A549 (cell line): ENCODE measurements at regions not wholly inside any gene's neighbourhood (a gene's known extent, or its start where the extent isn't known, plus 50 kb on each side); places are given as distances from the start of the nearest gene placed in this dataset.

ENCODE experiments used
- ATAC-seq, 2 experiments: fragments of 200-7000 bp in 1 of 2; fragments of >200 bp in 1 of 2; cut with Nextera tagmentation in 1 of 2; cut with Tn5 transposase in 1 of 2; 3 replicates each; pipeline versions ENCODE4 v1.8.0 to v1.9.1; 2018 to 2020; ENCODE audit warnings: mild to moderate bottlenecking in 1 of 2, moderate library complexity in 1 of 2
- CTCF ChIA-PET: fragments of 300-600 bp; sonication (Branson Sonifier 250); formaldehyde crosslinking; extraction: SDS; loops from one replicate; lab custom pipeline; 2021; ENCODE audit warnings: antibody characterized with exemption, inconsistent platforms; lab: Yijun Ruan, JAX
- POLR2A ChIA-PET: fragments of 350-600 bp; formaldehyde crosslinking; extraction: SDS; loops from one replicate; lab custom pipeline; 2021; ENCODE audit warnings: antibody characterized with exemption, inconsistent platforms; lab: Yijun Ruan, JAX
- DNase-seq, 2 experiments: peaks; one replicate each; pipeline versions ENCODE4 v3.0.0 to v3.0.0-alpha.2; 2011 to 2016; ENCODE audit warnings: low read depth in 1 of 2, low spot score in 1 of 2
- FAIRE-seq: peaks from 2 replicates; lab custom pipeline; 2011; peaks lifted over from hg19 to GRCh38; lab: Jason Lieb, UNC
- H3K27ac ChIP-seq, 2 experiments: fragments of >200 bp; sonication (Bioruptor Twin); formaldehyde crosslinking; 3 replicates each; pipeline ENCODE4 v1.5.1; 2016 to 2017
- H3K4me1 ChIP-seq: fragments of >200 bp; sonication (Bioruptor Twin); formaldehyde crosslinking; 3 replicates; pipeline ENCODE4 v1.6.1; 2016
- H3K4me2 ChIP-seq: fragments of >200 bp; sonication (Bioruptor Twin); formaldehyde crosslinking; 3 replicates; pipeline ENCODE4 v1.6.1; 2016
- H3K4me3 ChIP-seq: fragments of >200 bp; sonication (Bioruptor Twin); formaldehyde crosslinking; 3 replicates; pipeline ENCODE4 v1.5.1; 2016
- H3K9me3 ChIP-seq: fragments of >200 bp; sonication (Bioruptor Twin); formaldehyde crosslinking; 3 replicates; pipeline ENCODE4 v1.6.1; 2016
- BCL3 ChIP-seq: fragments of >200 bp; sonication (Bioruptor Twin); formaldehyde crosslinking; IDR thresholded peaks from 3 replicates; pipeline ENCODE4 v1.6.1; 2016
- CBX2 ChIP-seq: fragments of 200-600 bp; sonication (generic); IDR thresholded peaks from 2 replicates; pipeline ENCODE4 v1.6.1; 2016; ENCODE audit warnings: low read depth, mild to moderate bottlenecking, borderline replicate concordance
- CEBPB ChIP-seq, 2 experiments: fragments of >200 bp in 1 of 2; sonication (Bioruptor Twin) in 1 of 2; formaldehyde crosslinking in 1 of 2; IDR thresholded peaks; 2 replicates each; pipeline ENCODE4 v1.6.1; 2012 to 2016
- CHD2 ChIP-seq: fragments of 150-350 bp; IDR thresholded peaks from 2 replicates; pipeline ENCODE4 v1.6.1; 2014; ENCODE audit warnings: low read length; ENCODE audit not compliant: partially characterized antibody
- CHD4 ChIP-seq: fragments of 200-600 bp; sonication (generic); IDR thresholded peaks from 2 replicates; pipeline ENCODE4 v1.6.1; 2016; ENCODE audit warnings: antibody characterized with exemption, mild to moderate bottlenecking, borderline replicate concordance
- EHF ChIP-seq: fragments of 250-450 bp; sonication (Bioruptor Pico); IDR thresholded peaks from 2 replicates; pipeline ENCODE4 v1.5.0; 2020; ENCODE audit warnings: mild to moderate bottlenecking
- FOSB ChIP-seq: fragments of 250-450 bp; sonication (Bioruptor Pico); IDR thresholded peaks from 2 replicates; pipeline ENCODE4 v1.5.0; 2020; ENCODE audit warnings: mild to moderate bottlenecking, moderate library complexity
- HDAC2 ChIP-seq: fragments of 200-600 bp; sonication (generic); IDR thresholded peaks from 2 replicates; pipeline ENCODE4 v1.6.1; 2016
- HEYL ChIP-seq: fragments of 250-450 bp; sonication (Bioruptor Pico); IDR thresholded peaks from 2 replicates; pipeline ENCODE4 v1.8.0; 2021; ENCODE audit warnings: mild to moderate bottlenecking, moderate library complexity
- HMGXB4 ChIP-seq: fragments of 250-450 bp; sonication (Bioruptor Pico); IDR thresholded peaks from 2 replicates; pipeline ENCODE4 v1.5.0; 2021; ENCODE audit warnings: mild to moderate bottlenecking, moderate library complexity, borderline replicate concordance
- HOXA7 ChIP-seq: fragments of 250-450 bp; sonication (Bioruptor Pico); IDR thresholded peaks from 2 replicates; pipeline ENCODE4 v1.5.0; 2020; ENCODE audit warnings: mild to moderate bottlenecking, moderate library complexity
- KDM1A ChIP-seq: fragments of 200-600 bp; sonication (generic); IDR thresholded peaks from 2 replicates; pipeline ENCODE4 v1.6.1; 2016; ENCODE audit warnings: low read depth, mild to moderate bottlenecking
- MAX ChIP-seq: IDR thresholded peaks from 2 replicates; pipeline ENCODE4 v1.6.1; 2012
- MYC ChIP-seq: IDR thresholded peaks from 2 replicates; pipeline ENCODE4 v1.6.1; 2012; ENCODE audit warnings: mild to moderate bottlenecking, inconsistent platforms, low read length, improper control_type of control experiment, borderline replicate concordance
- NFE2L2 ChIP-seq: fragments of 150-350 bp; conservative IDR thresholded peaks from 2 replicates; pipeline ENCODE4 v1.6.1; 2014; ENCODE audit warnings: low read length
- PBX3 ChIP-seq: IDR thresholded peaks from 2 replicates; pipeline ENCODE4 v1.6.1; 2012
- POLR2AphosphoS2 ChIP-seq: conservative IDR thresholded peaks from 2 replicates; pipeline ENCODE4 v1.6.1; 2012; ENCODE audit warnings: low read length, improper control_type of control experiment, inconsistent platforms
- RARB ChIP-seq: fragments of 250-450 bp; sonication (Bioruptor Pico); IDR thresholded peaks from 2 replicates; pipeline ENCODE4 v1.8.0; 2021; ENCODE audit warnings: mild to moderate bottlenecking, moderate library complexity
- RNF2 ChIP-seq: fragments of 200-600 bp; sonication (generic); IDR thresholded peaks from 2 replicates; pipeline ENCODE4 v1.6.1; 2016; ENCODE audit warnings: low read depth, mild to moderate bottlenecking, antibody characterized with exemption, moderate library complexity, borderline replicate concordance
- SREBF2 ChIP-seq: fragments of 450-650 bp; IDR thresholded peaks from 2 replicates; pipeline ENCODE4 v1.6.1; 2014; ENCODE audit warnings: mild to moderate bottlenecking, moderate library complexity
- ZNF302 ChIP-seq: fragments of 250-450 bp; sonication (Bioruptor Pico); IDR thresholded peaks from 2 replicates; pipeline ENCODE4 v1.9.0; 2021; ENCODE audit warnings: inconsistent platforms, mild to moderate bottlenecking, moderate library complexity
- ZSCAN20 ChIP-seq: fragments of 250-450 bp; sonication (Bioruptor Pico); IDR thresholded peaks from 2 replicates; pipeline ENCODE4 v1.8.0; 2022; ENCODE audit warnings: mild to moderate bottlenecking, moderate library complexity
- WGBS: methylation state at CpG from one replicate; pipeline ENCODE4 v1.1.6; 2017; ENCODE audit errors: missing lambda C conversion rate; 5-methylcytosine and 5-hydroxymethylcytosine counted together

- FAIRE-seq (no peak), DNase-seq (no peak), ATAC-seq (no peak)
- no peak overlapping the region for H3K27ac ChIP-seq
- CTCF ChIA-PET, result no interaction called here
- TF ChIP-seq CHD2, result no peak
- no peak for TF ChIP-seq FOSB (CRISPR knock-in tag)
- no peak for TF ChIP-seq HMGXB4
- no peak for TF ChIP-seq MYC
- TF ChIP-seq KDM1A, result no peak
- H3K4me2 ChIP-seq, result no peak overlapping the region
- no peak overlapping the region for H3K4me3 ChIP-seq
- POLR2A ChIA-PET, result no interaction called here
- no peaks in the 10 kb centered on the region for H3K4me1 ChIP-seq
- WGBS, result 32% methylated on average over 2 of the region's 2 CpGs
- H3K9me3 ChIP-seq, result peaks cover 3% of the 10 kb centered on the region; the same call in 1 of the 3 replicates
Observed at GRCh38 chr12:41869432-41869831, 275.2 kb downstream of the GXYLT1 start.

GRCh38 chr12:41866878-41867430, 277.7 kb downstream of the GXYLT1 start:
- H3K4me2 ChIP-seq, result no peak overlapping the region
- ATAC-seq, result no peak
- H3K4me1 ChIP-seq, result no peaks in the 10 kb centered on the region
- 21% methylated on average over 4 of the region's 4 CpGs for WGBS
- no peak overlapping the region for H3K4me3 ChIP-seq
- POLR2A ChIA-PET, result no interaction called here
- no peaks in the 10 kb centered on the region; the same call in 2 of the 3 replicates for H3K9me3 ChIP-seq
- no peak for DNase-seq
- TF ChIP-seq CEBPB (IDR thresholded peaks at IDR 0.05) (no peak), FOSB (CRISPR knock-in tag) (no peak), HMGXB4 (no peak), RNF2 (no peak)
- TF ChIP-seq, all 56 proteins: peak for 0
- FAIRE-seq, result no peak
- no peak overlapping the region for H3K27ac ChIP-seq
- CTCF ChIA-PET, result interaction anchor here (0.7 to 0.8 kb wide), 2 partner anchors 157 to 302 kb away, joined by 3 read pairs; no protein-coding TSS in a partner anchor

GRCh38 chr12:41856228-41856627, 288.4 kb downstream of the GXYLT1 start:
- WGBS, result 15% methylated on average over 3 of the region's 3 CpGs
- no peaks in the 10 kb centered on the region for H3K4me1 ChIP-seq
- DNase-seq (no peak), ATAC-seq (no peak)
- H3K4me2 ChIP-seq, result no peak overlapping the region
- no peak overlapping the region for H3K27ac ChIP-seq
- CTCF ChIA-PET, result no interaction called here
- TF ChIP-seq HOXA7 (CRISPR knock-in tag), result no peak
- TF ChIP-seq RARB (CRISPR knock-in tag), result no peak
- no peak for TF ChIP-seq NFE2L2
- TF ChIP-seq HEYL (CRISPR knock-in tag), result no peak
- no peak for TF ChIP-seq POLR2AphosphoS2
- no peak for TF ChIP-seq CBX2
- TF ChIP-seq ZNF302 (CRISPR knock-in tag), result no peak
- no peak for TF ChIP-seq PBX3
- TF ChIP-seq BCL3, result no peak
- no peak for TF ChIP-seq CHD4
- TF ChIP-seq SREBF2, result no peak
- no peak for TF ChIP-seq EHF
- no peak for TF ChIP-seq ZSCAN20 (CRISPR knock-in tag)
- no peak for TF ChIP-seq MAX
- no peak for TF ChIP-seq HDAC2
- TF ChIP-seq, all 56 proteins: peak for 0
- Histone ChIP-seq H3K4me3 (no peak overlapping the region), H3K9me3 (no peaks in the 10 kb centered on the region)
- POLR2A ChIA-PET, result no interaction called here
- no peak for FAIRE-seq
